GM18909 (cell line): ENCODE measurements at regions not wholly inside any gene's neighbourhood (a gene's known extent, or its start where the extent isn't known, plus 50 kb on each side); places are given as distances from the start of the nearest gene placed in this dataset.
"Not testable (repeated sequence)": the region's sequence is repeated elsewhere in the genome, so short reads cannot be mapped to it uniquely, and the experiment has no call there.

Source experiments
- ATAC-seq: cut with Tn5 transposase; IDR thresholded peaks from one replicate; pipeline ENCODE4 v1.9.1; 2021; ENCODE audit warnings: mild to moderate bottlenecking; ENCODE audit not compliant: unreplicated experiment, poor library complexity

GRCh38 chr4:131883181-131883580, 1265.9 kb upstream of the PCDH10 start:
- ATAC-seq = not testable (repeated sequence)

- ATAC-seq = not testable (repeated sequence)
Measured at GRCh38 chr4:131925662-131926061, 1223.4 kb upstream of the PCDH10 start.

GRCh38 chr4:131967646-131968045, 1181.4 kb upstream of the PCDH10 start:
- ATAC-seq = not testable (repeated sequence)

GRCh38 chr4:131974730-131975129, 1174.4 kb upstream of the PCDH10 start:
- ATAC-seq = no peak

GRCh38 chr4:131975276-131976132, 1173.6 kb upstream of the PCDH10 start:
- ATAC-seq = not testable (repeated sequence)

GRCh38 chr4:131976133-131977002, 1172.7 kb upstream of the PCDH10 start:
- ATAC-seq = not testable (repeated sequence)

GRCh38 chr4:131978120-131978519, 1171.0 kb upstream of the PCDH10 start:
- ATAC-seq = no peak

GRCh38 chr4:131989576-131989975, 1159.5 kb upstream of the PCDH10 start:
- no peak for ATAC-seq

GRCh38 chr4:132001542-132001941, 1147.6 kb upstream of the PCDH10 start:
- ATAC-seq = no peak

GRCh38 chr4:132003593-132003992, 1145.5 kb upstream of the PCDH10 start:
- ATAC-seq = no peak

- ATAC-seq = no peak
Measured at GRCh38 chr4:132015321-132015720, 1133.8 kb upstream of the PCDH10 start.

GRCh38 chr4:132016703-132017350, 1132.3 kb upstream of the PCDH10 start:
- ATAC-seq = no peak

- no peak for ATAC-seq
Measured at GRCh38 chr4:132026166-132026565, 1122.9 kb upstream of the PCDH10 start.

- no peak for ATAC-seq
Measured at GRCh38 chr4:132026816-132027215, 1122.3 kb upstream of the PCDH10 start.

GRCh38 chr4:132056496-132056895, 1092.6 kb upstream of the PCDH10 start:
- ATAC-seq = no peak

GRCh38 chr4:132059227-132059626, 1089.9 kb upstream of the PCDH10 start:
- no peak for ATAC-seq

- no peak for ATAC-seq
Measured at GRCh38 chr4:132062611-132063239, 1086.4 kb upstream of the PCDH10 start.

GRCh38 chr4:132063829-132064228, 1085.3 kb upstream of the PCDH10 start:
- ATAC-seq = no peak

GRCh38 chr4:132065940-132066495, 1083.1 kb upstream of the PCDH10 start:
- ATAC-seq = no peak

GRCh38 chr4:132071815-132072214, 1077.3 kb upstream of the PCDH10 start:
- no peak for ATAC-seq
